ENCODE measurements at regions not wholly inside any gene's neighbourhood (a gene's known extent, or its start where the extent isn't known, plus 50 kb on each side); places are given as distances from the start of the nearest gene placed in this dataset.

GRCh38 chr6:81988871-81989270, 236.4 kb upstream of the TENT5A start:
- TF ChIP-seq CREB1 (IDR thresholded peaks at IDR 0.05; ENCODE audit: low read depth) (no peak), TAF1 (IDR thresholded peaks at IDR 0.05; ENCODE audit: low read depth) (no peak), ZBTB7A (IDR thresholded peaks at IDR 0.05; ENCODE audit: low read depth) (no peak), EGR1 (IDR thresholded peaks at IDR 0.05) (no peak), USF1 (IDR thresholded peaks at IDR 0.05) (no peak), TCF12 (IDR thresholded peaks at IDR 0.05; ENCODE audit: low read depth) (no peak), REST (IDR thresholded peaks at IDR 0.05; ENCODE audit: low read depth) (no peak), NFIC (IDR thresholded peaks at IDR 0.05) (no peak), EP300 (IDR thresholded peaks at IDR 0.05; ENCODE audit: borderline replicate concordance) (no peak)

GRCh38 chr6:81988446-81988845, 236.0 kb upstream of the TENT5A start:
- no peak for TF ChIP-seq TAF1 (IDR thresholded peaks at IDR 0.05; ENCODE audit: low read depth)

GRCh38 chr6:81987293-81987692, 234.8 kb upstream of the TENT5A start:
- TF ChIP-seq TEAD4 (IDR thresholded peaks at IDR 0.05) (no peak), TCF12 (IDR thresholded peaks at IDR 0.05; ENCODE audit: low read depth) (no peak), CREB1 (IDR thresholded peaks at IDR 0.05; ENCODE audit: low read depth) (no peak), CEBPB (IDR thresholded peaks at IDR 0.05) (no peak), RAD21 (IDR thresholded peaks at IDR 0.05; ENCODE audit: low read depth) (no peak), USF1 (IDR thresholded peaks at IDR 0.05) (no peak), REST (IDR thresholded peaks at IDR 0.05; ENCODE audit: low read depth) (no peak), MAX (IDR thresholded peaks at IDR 0.05) (no peak), ZBTB7A (IDR thresholded peaks at IDR 0.05; ENCODE audit: low read depth) (no peak), TAF1 (IDR thresholded peaks at IDR 0.05; ENCODE audit: low read depth) (no peak), NFIC (IDR thresholded peaks at IDR 0.05) (no peak)

GRCh38 chr6:81985191-81985590, 232.7 kb upstream of the TENT5A start:
- TF ChIP-seq USF1 (IDR thresholded peaks at IDR 0.05) (no peak), TCF12 (IDR thresholded peaks at IDR 0.05; ENCODE audit: low read depth) (no peak), REST (IDR thresholded peaks at IDR 0.05; ENCODE audit: low read depth) (no peak), NFIC (IDR thresholded peaks at IDR 0.05) (no peak), FOXM1 (IDR thresholded peaks at IDR 0.05; ENCODE audit: borderline replicate concordance, low read depth) (no peak), TEAD4 (IDR thresholded peaks at IDR 0.05) (no peak), YY1 (IDR thresholded peaks at IDR 0.05; ENCODE audit: low read depth) (no peak), CREB1 (IDR thresholded peaks at IDR 0.05; ENCODE audit: low read depth) (no peak), TAF1 (IDR thresholded peaks at IDR 0.05; ENCODE audit: low read depth) (no peak), CEBPB (IDR thresholded peaks at IDR 0.05) (no peak), EGR1 (IDR thresholded peaks at IDR 0.05) (no peak), MAX (IDR thresholded peaks at IDR 0.05) (no peak), RAD21 (IDR thresholded peaks at IDR 0.05; ENCODE audit: low read depth) (no peak), EP300 (IDR thresholded peaks at IDR 0.05; ENCODE audit: borderline replicate concordance) (no peak), ZBTB7A (IDR thresholded peaks at IDR 0.05; ENCODE audit: low read depth) (no peak)

GRCh38 chr6:81984599-81984998, 232.1 kb upstream of the TENT5A start:
- TF ChIP-seq TAF1 (IDR thresholded peaks at IDR 0.05; ENCODE audit: low read depth) (no peak), CEBPB (IDR thresholded peaks at IDR 0.05) (no peak), USF1 (IDR thresholded peaks at IDR 0.05) (no peak), YY1 (IDR thresholded peaks at IDR 0.05; ENCODE audit: low read depth) (no peak), ZBTB7A (IDR thresholded peaks at IDR 0.05; ENCODE audit: low read depth) (no peak), TEAD4 (IDR thresholded peaks at IDR 0.05) (no peak), REST (IDR thresholded peaks at IDR 0.05; ENCODE audit: low read depth) (no peak), EGR1 (IDR thresholded peaks at IDR 0.05) (no peak), EP300 (IDR thresholded peaks at IDR 0.05; ENCODE audit: borderline replicate concordance) (no peak), NFIC (IDR thresholded peaks at IDR 0.05) (no peak), TCF12 (IDR thresholded peaks at IDR 0.05; ENCODE audit: low read depth) (no peak), RAD21 (IDR thresholded peaks at IDR 0.05; ENCODE audit: low read depth) (no peak), CREB1 (IDR thresholded peaks at IDR 0.05; ENCODE audit: low read depth) (no peak), FOXM1 (IDR thresholded peaks at IDR 0.05; ENCODE audit: borderline replicate concordance, low read depth) (no peak), MAX (IDR thresholded peaks at IDR 0.05) (no peak)
